ENCODE measurements at regions not wholly inside any gene's neighbourhood (a gene's known extent, or its start where the extent isn't known, plus 50 kb on each side); places are given as distances from the start of the nearest gene placed in this dataset.

- TF ChIP-seq, protein P1, sequence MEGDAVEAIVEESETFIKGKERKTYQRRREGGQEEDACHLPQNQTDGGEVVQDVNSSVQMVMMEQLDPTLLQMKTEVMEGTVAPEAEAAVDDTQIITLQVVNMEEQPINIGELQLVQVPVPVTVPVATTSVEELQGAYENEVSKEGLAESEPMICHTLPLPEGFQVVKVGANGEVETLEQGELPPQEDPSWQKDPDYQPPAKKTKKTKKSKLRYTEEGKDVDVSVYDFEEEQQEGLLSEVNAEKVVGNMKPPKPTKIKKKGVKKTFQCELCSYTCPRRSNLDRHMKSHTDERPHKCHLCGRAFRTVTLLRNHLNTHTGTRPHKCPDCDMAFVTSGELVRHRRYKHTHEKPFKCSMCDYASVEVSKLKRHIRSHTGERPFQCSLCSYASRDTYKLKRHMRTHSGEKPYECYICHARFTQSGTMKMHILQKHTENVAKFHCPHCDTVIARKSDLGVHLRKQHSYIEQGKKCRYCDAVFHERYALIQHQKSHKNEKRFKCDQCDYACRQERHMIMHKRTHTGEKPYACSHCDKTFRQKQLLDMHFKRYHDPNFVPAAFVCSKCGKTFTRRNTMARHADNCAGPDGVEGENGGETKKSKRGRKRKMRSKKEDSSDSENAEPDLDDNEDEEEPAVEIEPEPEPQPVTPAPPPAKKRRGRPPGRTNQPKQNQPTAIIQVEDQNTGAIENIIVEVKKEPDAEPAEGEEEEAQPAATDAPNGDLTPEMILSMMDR (IDR thresholded peaks at IDR 0.05), result no peak
- no peak for TF ChIP-seq POLR2A (IDR thresholded peaks at IDR 0.05)
Observed at GRCh38 chr19:31626941-31627340, 277.7 kb upstream of the TSHZ3 start.

Measured in transverse colon (tissue), 3 donors.